IMR-90 (cell line): ENCODE measurements at regions not wholly inside any gene's neighbourhood (a gene's known extent, or its start where the extent isn't known, plus 50 kb on each side); places are given as distances from the start of the nearest gene placed in this dataset.

Source experiments
- ATAC-seq: fragments of 200-7000 bp; cut with Tn5 transposase; 2 replicates; pipeline ENCODE4 v1.9.1; 2020; ENCODE audit warnings: low read depth, mild to moderate bottlenecking, moderate library complexity
- BruUV-seq: library from RNA; stranded (reverse); fragments of 400-500 nt; replicated peaks from 2 replicates; lab custom pipeline; 2021; lab: Mats Ljungman, UMichigan
- CTCF ChIA-PET: fragments of 300-600 bp; formaldehyde crosslinking; extraction: SDS; loops from one replicate; lab custom pipeline; 2021; ENCODE audit warnings: antibody characterized with exemption; lab: Yijun Ruan, JAX
- POLR2A ChIA-PET: fragments of 300-600 bp; sonication (Branson Sonifier 250); formaldehyde crosslinking; loops from one replicate; lab custom pipeline; 2022; ENCODE audit warnings: antibody characterized with exemption; ENCODE audit not compliant: unreplicated experiment; lab: Charles Lee
- DNase-seq: peaks from one replicate; pipeline ENCODE4 v3.0.0; 2013
- H2AFZ ChIP-seq: replicated peaks from 2 replicates; pipeline ENCODE3; 2013; ENCODE audit warnings: low read length, mild to moderate bottlenecking; ENCODE audit not compliant: poor library complexity
- H2AK5ac ChIP-seq: 2 replicates; pipeline ENCODE4 v1.6.1; 2013; ENCODE audit warnings: low read depth, low read length, inconsistent platforms
- H2AK9ac ChIP-seq: replicated peaks from 2 replicates; pipeline ENCODE3; 2013; ENCODE audit warnings: mild to moderate bottlenecking, low read depth, low read length, moderate library complexity; ENCODE audit not compliant: poor library complexity
- H2BK120ac ChIP-seq: 2 replicates; pipeline ENCODE4 v1.6.1; 2013; ENCODE audit warnings: low read depth, low read length, inconsistent platforms
- H2BK15ac ChIP-seq: 3 replicates; pipeline ENCODE4 v1.6.1; 2013; ENCODE audit warnings: low read depth, low read length, inconsistent platforms
- H2BK20ac ChIP-seq: 2 replicates; pipeline ENCODE4 v1.6.1; 2013; ENCODE audit warnings: low read depth, mild to moderate bottlenecking, inconsistent platforms, low read length, moderate library complexity
- H2BK5ac ChIP-seq: 2 replicates; pipeline ENCODE4 v1.6.1; 2013; ENCODE audit warnings: mild to moderate bottlenecking, low read depth, low read length, inconsistent platforms; ENCODE audit not compliant: poor library complexity, severe bottlenecking
- H3K14ac ChIP-seq: replicated peaks from 2 replicates; pipeline ENCODE4 v1.6.1; 2013; ENCODE audit warnings: low read depth, low read length, inconsistent platforms
- H3K18ac ChIP-seq: 2 replicates; pipeline ENCODE4 v1.6.1; 2013; ENCODE audit warnings: low read depth, low read length, control low read depth
- H3K23ac ChIP-seq: 2 replicates; pipeline ENCODE4 v1.6.1; 2013; ENCODE audit warnings: low read depth, low read length, inconsistent platforms
- H3K27ac ChIP-seq: 2 replicates; pipeline ENCODE4 v1.5.1; 2013; ENCODE audit warnings: mild to moderate bottlenecking, control low read depth, low read length; ENCODE audit not compliant: insufficient read depth
- H3K27me3 ChIP-seq: 2 replicates; pipeline ENCODE4 v1.6.1; 2013; ENCODE audit warnings: low read length; ENCODE audit not compliant: control insufficient read depth, insufficient read depth
- H3K36me3 ChIP-seq: 2 replicates; pipeline ENCODE4 v1.6.1; 2013; ENCODE audit warnings: low read length, mixed read lengths; ENCODE audit not compliant: control insufficient read depth, insufficient read depth
- H3K4ac ChIP-seq: 2 replicates; pipeline ENCODE4 v1.6.1; 2013; ENCODE audit warnings: low read depth, low read length, inconsistent platforms
- H3K4me1 ChIP-seq: 2 replicates; pipeline ENCODE4 v1.6.1; 2013; ENCODE audit warnings: low read length, mixed read lengths; ENCODE audit not compliant: control insufficient read depth, insufficient read depth
- H3K4me2 ChIP-seq: 2 replicates; pipeline ENCODE4 v1.6.1; 2013; ENCODE audit warnings: low read depth, mild to moderate bottlenecking, control low read depth, low read length, moderate library complexity
- H3K4me3 ChIP-seq: 2 replicates; pipeline ENCODE4 v1.5.1; 2013; ENCODE audit warnings: low read depth, mild to moderate bottlenecking, control low read depth, low read length, moderate library complexity; ENCODE audit not compliant: insufficient read depth
- H3K56ac ChIP-seq: 2 replicates; pipeline ENCODE4 v1.6.1; 2013; ENCODE audit warnings: low read length, inconsistent platforms; ENCODE audit not compliant: insufficient read depth; ENCODE audit errors: extremely low read depth
- H3K79me1 ChIP-seq, 2 experiments: 2 replicates each; pipeline ENCODE4 v1.6.1; 2013; ENCODE audit warnings: low read length in 2 of 2, inconsistent platforms in 1 of 2, low read depth in 1 of 2
- H3K9ac ChIP-seq: 2 replicates; pipeline ENCODE4 v1.6.1; 2013; ENCODE audit warnings: low read depth, low read length, control low read depth
- H3K9me1 ChIP-seq: 2 replicates; pipeline ENCODE4 v1.6.1; 2013; ENCODE audit warnings: low read length, inconsistent platforms; ENCODE audit not compliant: insufficient read depth
- H3K9me3 ChIP-seq: 2 replicates; pipeline ENCODE4 v1.6.1; 2013; ENCODE audit warnings: low read length; ENCODE audit not compliant: control insufficient read depth, insufficient read depth
- H4K20me1 ChIP-seq: 2 replicates; pipeline ENCODE4 v1.6.1; 2013; ENCODE audit warnings: low read length, inconsistent platforms; ENCODE audit not compliant: insufficient read depth
- H4K5ac ChIP-seq: 2 replicates; pipeline ENCODE4 v1.6.1; 2013; ENCODE audit warnings: mild to moderate bottlenecking, low read depth, low read length, control low read depth
- H4K8ac ChIP-seq, 2 experiments: 2 replicates each; pipeline ENCODE4 v1.6.1; 2013; ENCODE audit warnings: low read depth in 2 of 2, low read length in 2 of 2, control low read depth in 1 of 2, inconsistent platforms in 1 of 2
- H4K91ac ChIP-seq: 2 replicates; pipeline ENCODE4 v1.6.1; 2013; ENCODE audit warnings: low read depth, low read length, inconsistent platforms; ENCODE audit not compliant: insufficient read depth
- CHD1 ChIP-seq: IDR thresholded peaks from 2 replicates; pipeline ENCODE4 v1.6.1; 2012; ENCODE audit warnings: low read depth, low read length, improper control_type of control experiment
- MAFK ChIP-seq: IDR thresholded peaks from 2 replicates; pipeline ENCODE4 v1.6.1; 2012; ENCODE audit warnings: low read depth, low read length, improper control_type of control experiment
- MXI1 ChIP-seq: IDR thresholded peaks from 2 replicates; pipeline ENCODE4 v1.6.1; 2012; ENCODE audit warnings: low read depth, mild to moderate bottlenecking, low read length, moderate library complexity, borderline replicate concordance
- SMC3 ChIP-seq: fragments of 150-350 bp; IDR thresholded peaks from 2 replicates; pipeline ENCODE4 v1.6.1; 2016; ENCODE audit warnings: low read depth, mild to moderate bottlenecking, antibody characterized with exemption, low read length, moderate library complexity
- whole genome bisulfite sequencing, 2 experiments: methylation state at CpG; one replicate each; pipeline versions ENCODE4 v1.1.5 to v1.1.7; 2013; ENCODE audit warnings: missing lambda C conversion rate in 2 of 2; ENCODE audit not compliant: insufficient read length in 1 of 2; ENCODE audit errors: extremely low coverage in 2 of 2; 5-methylcytosine and 5-hydroxymethylcytosine counted together
- dilution Hi-C: fragments of 300-500 bp; cut with HindIII; formaldehyde crosslinking; loops from one replicate; pipeline ENCODE4 v1.14.3; 2018; ENCODE audit warnings: low sequenced_read_pairs; ENCODE audit not compliant: unreplicated experiment
- in situ Hi-C: fragments of 300-500 bp; cut with MboI; formaldehyde crosslinking; loops from 3 replicates; pipeline ENCODE4 v1.14.3; 2019; ENCODE audit warnings: low sequenced_read_pairs, inconsistent platforms, mixed read lengths
- intact Hi-C: fragments of 100-400 bp; cut with micrococcal nuclease; formaldehyde crosslinking; loops from 2 replicates; pipeline ENCODE4 v1.10.0; 2022
- TF ChIP-seq, protein P1 (sequence below): conservative IDR thresholded peaks from 2 replicates; pipeline ENCODE4 v1.5.1; 2012; ENCODE audit warnings: mild to moderate bottlenecking, low read depth, low read length, improper control_type of control experiment
- TF ChIP-seq, protein P2 (sequence below): fragments of 150-350 bp; IDR thresholded peaks from 2 replicates; pipeline ENCODE4 v1.6.1; 2017; ENCODE audit warnings: mild to moderate bottlenecking, antibody characterized with exemption, low read length, low read depth

DNA sequence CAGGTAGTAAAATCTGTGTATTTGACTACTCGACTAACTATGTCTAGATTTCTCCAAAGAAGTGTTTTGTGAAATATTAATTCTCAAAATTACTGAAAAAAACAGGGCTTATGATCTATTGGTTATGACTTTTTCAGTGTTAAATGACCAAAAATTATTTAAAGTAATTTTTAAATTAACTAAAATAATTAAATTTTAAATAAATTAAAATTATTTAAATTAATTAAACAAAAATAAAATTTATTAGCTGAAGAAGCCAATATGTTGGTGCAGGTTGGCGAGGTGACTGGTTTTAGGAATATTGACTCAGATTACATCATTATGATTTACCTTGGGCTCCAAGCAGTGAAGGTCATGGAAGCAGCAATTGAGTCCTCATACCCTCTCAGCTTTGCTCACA, 483.2 kb downstream of the PTPRC start:
- Histone ChIP-seq H3K14ac (no peak overlapping the region; the same call in 1 of the 2 replicates), H3K9me1 (0 out of 2 replicates have a peak, but pooled peaks cover 3% of the 10 kb centered on the region), H3K4ac (peak overlapping the region; percentile 66), H2AK9ac (no peak overlapping the region), H3K79me1 (no peaks in the 10 kb centered on the region), H2BK120ac (peak overlapping the region; percentile 73; the same call in 1 of the 2 replicates), H3K18ac (peak overlapping the region; percentile 85; the same call in 1 of the 2 replicates), H3K23ac (no peak overlapping the region), H3K4me3 (no peak overlapping the region), H2BK20ac (peak overlapping the region; percentile 86), H3K4me2 (no peak overlapping the region), H3K56ac (no peak overlapping the region), H2BK15ac (peak overlapping the region; percentile 92), H3K27me3 (no peaks in the 10 kb centered on the region), H2AFZ (no peak overlapping the region), H3K9me3 (no peaks in the 10 kb centered on the region), H3K36me3 (no peaks in the 10 kb centered on the region), H2AK5ac (peak overlapping the region; percentile 48), H3K9ac (no peak overlapping the region), H2BK5ac (no peak overlapping the region), H4K5ac (no peak overlapping the region), H4K20me1 (no peaks in the 10 kb centered on the region), H3K4me1 (peaks cover 4% of the 10 kb centered on the region; the same call in 1 of the 2 replicates), H4K91ac (peak overlapping the region; percentile 50; the same call in 1 of the 2 replicates), H3K27ac (no peak overlapping the region), H4K8ac (peak overlapping the region in 1 of 2 experiments; percentile 24; a peak in 2 of 4 replicates)
- WGBS, 2 experiments, result no CpG with 5 or more reads among the region's 2 CpGs
- dilution Hi-C loops (no loop called here), intact Hi-C loops (loop anchor here (5.0 to 10.0 kb wide), 2 partner anchors 150 to 293 kb away; no protein-coding TSS in a partner anchor), in situ Hi-C loops (loop anchor here (25.0 kb wide), 1 partner anchor 335 kb away; no protein-coding TSS in a partner anchor)
- TF ChIP-seq, protein P1, sequence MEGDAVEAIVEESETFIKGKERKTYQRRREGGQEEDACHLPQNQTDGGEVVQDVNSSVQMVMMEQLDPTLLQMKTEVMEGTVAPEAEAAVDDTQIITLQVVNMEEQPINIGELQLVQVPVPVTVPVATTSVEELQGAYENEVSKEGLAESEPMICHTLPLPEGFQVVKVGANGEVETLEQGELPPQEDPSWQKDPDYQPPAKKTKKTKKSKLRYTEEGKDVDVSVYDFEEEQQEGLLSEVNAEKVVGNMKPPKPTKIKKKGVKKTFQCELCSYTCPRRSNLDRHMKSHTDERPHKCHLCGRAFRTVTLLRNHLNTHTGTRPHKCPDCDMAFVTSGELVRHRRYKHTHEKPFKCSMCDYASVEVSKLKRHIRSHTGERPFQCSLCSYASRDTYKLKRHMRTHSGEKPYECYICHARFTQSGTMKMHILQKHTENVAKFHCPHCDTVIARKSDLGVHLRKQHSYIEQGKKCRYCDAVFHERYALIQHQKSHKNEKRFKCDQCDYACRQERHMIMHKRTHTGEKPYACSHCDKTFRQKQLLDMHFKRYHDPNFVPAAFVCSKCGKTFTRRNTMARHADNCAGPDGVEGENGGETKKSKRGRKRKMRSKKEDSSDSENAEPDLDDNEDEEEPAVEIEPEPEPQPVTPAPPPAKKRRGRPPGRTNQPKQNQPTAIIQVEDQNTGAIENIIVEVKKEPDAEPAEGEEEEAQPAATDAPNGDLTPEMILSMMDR, result no peak
- no peak for TF ChIP-seq MAFK
- no peak for TF ChIP-seq SMC3
- TF ChIP-seq, protein P2, sequence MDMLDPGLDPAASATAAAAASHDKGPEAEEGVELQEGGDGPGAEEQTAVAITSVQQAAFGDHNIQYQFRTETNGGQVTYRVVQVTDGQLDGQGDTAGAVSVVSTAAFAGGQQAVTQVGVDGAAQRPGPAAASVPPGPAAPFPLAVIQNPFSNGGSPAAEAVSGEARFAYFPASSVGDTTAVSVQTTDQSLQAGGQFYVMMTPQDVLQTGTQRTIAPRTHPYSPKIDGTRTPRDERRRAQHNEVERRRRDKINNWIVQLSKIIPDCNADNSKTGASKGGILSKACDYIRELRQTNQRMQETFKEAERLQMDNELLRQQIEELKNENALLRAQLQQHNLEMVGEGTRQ, result no peak
- no peak for TF ChIP-seq MXI1
- no peak for TF ChIP-seq CHD1
- ATAC-seq (no peak), DNase-seq (no peak)
- ChIA-PET CTCF (interaction anchor here (2.0 kb wide), 1 partner anchor 9 kb away, joined by 7 read pairs; no protein-coding TSS in a partner anchor), POLR2A (no interaction called here)
- no TSS peak for BruUV-seq
